NK-92 treated with Interleukin-12 subunit alpha and Interleukin-12 subunit beta, amount 100 ng/mL, for 24 hours (cell line): ENCODE measurements at regions not wholly inside any gene's neighbourhood (a gene's known extent, or its start where the extent isn't known, plus 50 kb on each side); places are given as distances from the start of the nearest gene placed in this dataset.
"Not testable (repeated sequence)": the region's sequence is repeated elsewhere in the genome, so short reads cannot be mapped to it uniquely, and the experiment has no call there.

ENCODE experiments used
- DNase-seq: peaks from one replicate; lab custom pipeline; 2025; lab: John Stamatoyannopoulos, UW

DNA sequence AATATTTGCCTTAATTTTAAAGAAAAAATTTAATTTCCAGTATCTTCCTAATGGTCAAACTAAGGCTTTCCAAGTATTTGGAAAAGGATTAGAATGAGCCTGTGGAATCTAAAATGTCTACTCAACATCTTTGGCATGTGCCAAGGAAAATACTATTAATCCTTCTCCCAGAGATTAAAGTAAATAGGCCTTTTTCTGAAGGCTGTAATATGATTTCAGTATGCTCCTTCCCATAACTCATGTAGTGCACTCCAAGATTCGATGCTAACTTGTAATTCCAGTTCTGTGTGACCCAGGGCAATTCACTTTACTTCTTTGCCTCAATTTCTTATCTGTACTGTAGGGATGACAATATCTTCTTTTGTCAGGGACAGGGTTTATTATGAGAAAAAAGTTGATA, 196.9 kb downstream of the ZIC5 start:
- DNase-seq, result no peak

GRCh38 chr13:99768986-99769385, 202.6 kb downstream of the ZIC5 start:
- no peak for DNase-seq

DNA sequence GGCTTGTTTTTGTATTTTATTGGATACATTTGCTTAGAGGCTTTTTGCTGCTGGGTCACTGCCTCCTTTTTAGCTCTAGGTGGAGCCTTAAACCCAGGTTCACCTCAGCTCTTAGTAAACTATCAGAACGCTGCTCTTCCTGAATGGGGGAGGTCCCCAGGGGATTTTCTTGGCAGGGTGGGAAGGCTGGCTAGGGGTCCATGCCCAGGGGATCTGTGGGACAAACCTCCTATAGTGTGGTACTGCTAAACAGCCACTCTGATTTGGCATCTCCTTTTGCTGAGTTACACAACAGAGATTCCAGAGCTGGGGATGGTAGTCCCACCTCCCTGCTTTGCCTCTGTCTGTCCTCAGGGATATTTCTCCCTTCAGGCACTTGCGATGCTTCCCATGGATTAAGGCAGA, 204.9 kb downstream of the ZIC5 start:
- no peak for DNase-seq

- no peak for DNase-seq
Observed at GRCh38 chr13:99765869-99766268, 205.7 kb downstream of the ZIC5 start.

- no peak for DNase-seq
Observed at GRCh38 chr13:99760456-99760855, 211.1 kb downstream of the ZIC5 start.

- DNase-seq, result no peak
Observed at GRCh38 chr13:99759163-99759552, 212.4 kb downstream of the ZIC5 start.

DNA sequence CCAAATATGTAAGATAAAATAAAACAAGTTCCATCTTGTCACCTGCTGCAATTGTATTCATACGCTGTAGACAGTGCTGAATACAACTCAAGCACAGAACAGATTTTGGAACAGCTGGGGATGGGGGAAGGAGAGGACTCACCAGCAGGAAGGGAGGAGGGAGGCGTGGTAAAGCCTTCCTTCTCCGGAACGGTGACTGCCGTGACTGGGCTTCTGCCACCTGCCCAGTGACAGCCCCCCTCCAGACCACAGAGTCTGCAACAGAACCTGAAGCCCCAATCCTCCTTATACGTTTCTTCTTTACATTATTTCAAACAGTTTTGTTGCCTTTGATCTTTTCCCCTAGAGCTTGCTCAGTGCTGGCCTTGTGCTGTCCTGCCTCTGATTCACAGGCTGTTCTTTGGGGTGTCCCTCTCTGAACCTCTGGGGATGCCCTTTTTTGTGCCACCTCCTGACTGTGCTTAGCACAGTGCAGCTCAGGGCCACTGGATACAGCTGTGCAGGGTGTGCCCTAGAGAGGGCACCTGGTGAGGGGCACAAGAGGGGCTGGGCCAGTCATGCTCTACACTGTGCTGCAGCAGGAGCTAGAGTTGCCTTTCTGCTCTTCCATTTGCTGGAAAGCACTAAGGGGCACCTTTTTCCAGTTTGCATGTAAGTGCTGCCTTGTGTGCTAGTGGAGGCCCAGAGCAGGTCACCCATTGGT, 213.0 kb downstream of the ZIC5 start:
- no peak for DNase-seq

DNA sequence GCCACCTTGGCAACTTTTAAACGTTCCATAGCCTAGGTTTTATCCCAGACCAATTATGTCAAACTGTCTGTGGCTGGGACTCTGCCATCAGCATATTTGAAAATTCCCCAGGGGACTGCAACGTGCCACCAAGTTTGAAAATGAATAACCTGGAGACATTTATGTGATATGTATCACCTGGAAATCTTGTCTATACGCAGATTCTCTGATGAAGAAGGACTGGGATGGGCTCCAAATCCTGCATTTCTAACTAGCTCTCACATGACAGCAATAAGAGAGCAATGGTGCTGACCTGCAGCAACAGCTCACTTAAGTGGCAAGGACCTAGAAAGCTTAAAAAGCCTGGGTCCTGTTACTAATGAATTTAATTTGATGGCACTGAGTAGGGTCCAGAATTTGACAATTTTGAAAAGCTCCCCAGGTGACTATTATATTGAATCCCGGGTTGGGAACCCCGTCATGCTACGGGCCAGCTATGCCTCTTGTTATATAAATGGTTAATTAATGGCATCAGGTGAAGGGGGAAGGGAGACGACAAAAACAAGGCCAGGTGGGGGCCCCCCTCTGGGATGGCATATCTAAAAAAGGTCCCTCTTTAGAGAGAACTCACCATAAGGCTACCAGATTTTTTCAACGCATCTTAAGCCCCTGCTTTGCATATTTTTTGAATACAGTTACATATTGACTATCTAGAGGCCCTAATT, 213.7 kb downstream of the ZIC5 start:
- DNase-seq, result no peak

DNA sequence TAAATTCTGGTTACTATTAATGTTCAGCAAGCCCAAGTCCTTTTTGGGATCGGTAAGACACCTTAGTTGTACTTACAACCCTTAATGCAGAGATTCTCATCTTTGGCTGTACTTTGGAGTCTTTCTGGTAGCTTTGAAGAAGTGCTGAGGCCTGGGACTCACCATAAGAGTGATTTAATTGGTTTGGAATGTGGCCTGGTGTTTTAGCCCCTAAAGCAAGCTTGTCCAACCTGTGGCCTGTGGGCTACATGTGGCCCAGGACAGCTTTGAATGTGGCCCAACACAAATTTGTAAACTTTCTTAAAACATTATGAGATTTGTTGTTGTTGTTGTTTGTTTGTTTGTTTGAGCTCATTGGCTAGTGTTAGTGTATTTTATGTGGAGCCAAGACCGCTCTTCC, 215.3 kb downstream of the ZIC5 start:
- DNase-seq, result no peak

DNA sequence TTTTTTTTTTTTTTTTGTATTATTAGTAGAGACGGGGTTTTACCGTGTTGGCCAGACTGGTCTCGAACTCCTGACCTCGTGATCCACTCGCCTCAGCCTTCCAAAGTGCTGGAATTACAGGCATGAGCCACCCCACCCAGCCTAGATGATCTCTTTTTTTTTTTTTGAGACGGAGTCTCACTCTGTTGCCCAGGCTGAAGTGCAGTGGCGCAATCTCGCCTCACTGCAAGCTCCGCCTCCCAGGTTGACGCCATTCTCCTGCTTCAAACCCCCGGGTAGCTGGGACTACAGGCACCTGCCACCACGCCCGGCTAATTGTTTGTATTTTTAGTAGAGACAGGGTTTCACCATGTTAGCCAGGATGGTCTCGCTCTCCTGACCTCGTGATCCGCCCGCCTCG, 216.8 kb downstream of the ZIC5 start:
- DNase-seq, result not testable (repeated sequence)

- DNase-seq, result no peak
Observed at GRCh38 chr13:99752373-99752772, 219.2 kb downstream of the ZIC5 start.

DNA sequence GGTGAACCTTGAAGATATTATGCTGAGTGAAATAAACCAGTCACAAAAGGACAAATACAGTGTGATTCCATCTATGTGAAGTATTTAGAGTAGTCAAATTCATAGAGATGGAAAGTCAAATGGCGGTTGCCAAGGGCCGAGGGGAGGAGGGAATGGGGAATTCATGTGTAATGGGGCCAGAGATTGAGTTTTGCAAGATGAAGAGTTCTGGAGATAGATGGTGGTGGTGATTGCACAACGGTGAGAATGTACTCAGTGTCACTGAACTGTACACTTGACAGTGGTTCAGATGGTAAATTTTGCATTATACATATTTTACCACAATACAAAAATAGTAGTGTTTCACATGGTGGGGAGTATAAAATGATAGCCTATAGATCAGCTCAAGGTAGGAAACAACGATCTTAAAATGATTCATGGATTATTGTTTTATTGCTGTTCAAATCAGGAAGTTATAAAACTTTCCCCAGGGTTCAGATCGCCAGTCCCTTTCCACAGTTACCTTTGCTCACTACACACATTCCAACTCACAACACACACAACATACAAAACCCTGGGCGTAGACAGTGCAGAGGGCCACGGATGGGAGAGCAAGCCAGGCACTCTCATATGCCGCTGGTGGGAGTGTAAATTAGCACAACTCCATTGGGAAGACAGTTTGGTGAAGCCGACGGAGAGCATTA, 219.9 kb downstream of the ZIC5 start:
- DNase-seq, result no peak

DNA sequence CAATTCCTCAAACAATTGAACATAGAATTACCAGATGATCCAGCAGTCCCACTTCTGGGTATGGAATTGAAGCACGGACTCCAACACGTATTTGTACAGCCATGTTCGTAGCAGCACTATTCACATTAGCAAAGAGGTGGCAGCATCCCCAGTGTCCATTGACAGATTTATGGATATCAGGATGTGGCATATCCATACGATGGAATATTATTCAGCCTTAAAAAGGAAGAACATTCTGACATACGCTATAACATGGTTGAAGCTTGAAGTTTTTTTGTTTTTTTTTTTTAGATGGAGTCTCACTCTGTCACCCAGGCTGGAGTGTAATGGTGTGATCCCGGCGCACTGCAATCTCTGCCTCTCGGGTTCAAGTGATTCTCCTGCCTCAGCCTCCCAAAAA, 220.6 kb downstream of the ZIC5 start:
- no peak for DNase-seq

DNA sequence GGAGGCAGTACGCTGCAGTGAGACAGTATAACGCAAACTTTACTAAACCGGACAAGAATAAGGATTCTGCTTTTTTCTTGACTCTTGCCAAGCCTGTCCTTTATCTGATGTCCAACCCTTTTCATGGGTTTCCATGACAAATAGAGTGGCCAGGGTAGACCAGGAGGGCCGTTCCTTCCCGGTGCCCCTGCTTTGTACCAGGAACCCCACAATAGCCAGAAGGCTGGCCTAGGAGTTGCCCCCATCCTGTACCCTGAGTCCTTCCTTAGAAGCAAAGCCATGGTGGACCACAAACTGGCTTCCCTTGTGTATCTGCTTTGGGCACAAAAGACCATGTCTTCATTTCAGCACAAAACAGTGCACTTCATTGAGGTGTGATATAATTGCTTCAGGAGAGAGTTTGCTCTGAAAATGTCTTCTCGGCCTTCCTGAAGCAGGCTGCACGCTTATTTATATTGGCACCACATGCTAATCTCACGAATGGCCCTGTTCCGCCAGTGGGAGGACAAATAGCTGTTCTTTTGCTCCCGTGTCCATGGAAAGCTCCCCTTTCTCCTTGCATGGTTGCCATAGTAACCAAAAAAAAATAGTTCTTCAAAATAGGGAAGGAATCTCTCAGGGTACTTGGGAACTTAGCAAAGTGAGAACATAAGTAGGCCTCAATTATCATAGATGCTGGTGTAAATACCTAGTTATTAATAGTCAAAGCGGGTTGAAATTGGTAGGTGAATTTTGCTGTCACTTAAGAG, 222.1 kb downstream of the ZIC5 start:
- DNase-seq, result no peak

- no peak for DNase-seq
Observed at GRCh38 chr13:99747403-99747710, 224.2 kb downstream of the ZIC5 start.

GRCh38 chr13:99746637-99747402, 224.7 kb downstream of the ZIC5 start:
- no peak for DNase-seq

- DNase-seq, result no peak
Observed at GRCh38 chr13:99743094-99743493, 228.5 kb downstream of the ZIC5 start.

GRCh38 chr13:99741960-99742359, 229.6 kb downstream of the ZIC5 start:
- no peak for DNase-seq

DNA sequence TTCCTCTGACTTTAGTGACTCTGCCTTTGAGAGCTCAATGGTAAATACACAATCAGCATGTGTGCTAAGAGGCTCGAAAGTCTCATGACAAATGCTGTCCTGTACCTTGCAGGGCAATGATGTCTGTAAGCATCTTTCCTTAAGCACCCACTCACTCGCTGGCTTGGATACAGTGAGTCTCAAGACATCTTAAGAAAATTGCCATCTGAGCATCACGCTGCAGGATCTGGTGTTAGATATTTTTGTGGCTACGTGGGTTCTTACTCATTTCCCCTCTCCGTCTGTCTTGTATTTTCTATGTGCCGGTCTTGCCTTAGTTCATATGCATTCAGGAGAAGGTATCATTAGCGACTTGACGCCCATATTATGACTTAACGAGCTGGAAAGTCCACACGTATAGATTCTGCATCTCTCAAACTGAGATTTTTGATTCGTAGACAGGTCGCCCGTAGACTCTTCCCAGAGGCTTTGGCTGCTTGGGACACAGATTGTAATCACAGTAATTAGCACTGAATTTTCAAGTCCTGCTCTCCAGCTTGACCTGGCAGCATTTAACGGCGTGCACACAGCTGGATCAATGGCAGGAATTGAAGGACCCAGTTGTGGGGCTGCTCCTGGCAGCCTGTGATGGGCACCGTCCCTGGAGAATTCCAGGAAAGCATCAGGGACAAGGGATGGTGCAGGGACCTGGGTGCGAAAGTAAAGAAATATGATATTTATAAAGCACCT, 231.2 kb downstream of the ZIC5 start:
- DNase-seq, result no peak

GRCh38 chr13:99738626-99739025, 232.9 kb downstream of the ZIC5 start:
- DNase-seq, result no peak
